GM23248 (cell line): ENCODE measurements at regions not wholly inside any gene's neighbourhood (a gene's known extent, or its start where the extent isn't known, plus 50 kb on each side); places are given as distances from the start of the nearest gene placed in this dataset.
"Not testable (repeated sequence)": the region's sequence is repeated elsewhere in the genome, so short reads cannot be mapped to it uniquely, and the experiment has no call there.

Source experiments
- DNase-seq: peaks from one replicate; pipeline ENCODE4 v3.0.0-alpha.2; 2015
- H2AFZ ChIP-seq: fragments of 200-600 bp; sonication (generic); 2 replicates; pipeline ENCODE4 v1.6.1; 2016; ENCODE audit warnings: antibody characterized with exemption
- H3F3A ChIP-seq: fragments of 200-600 bp; sonication (generic); 2 replicates; pipeline ENCODE4 v1.6.1; 2016; ENCODE audit warnings: mild to moderate bottlenecking, antibody characterized with exemption, mixed run types; ENCODE audit not compliant: insufficient read depth
- H3K27ac ChIP-seq: fragments of 200-600 bp; sonication (generic); 2 replicates; pipeline ENCODE4 v1.5.1; 2016; ENCODE audit warnings: mild to moderate bottlenecking
- H3K27me3 ChIP-seq: fragments of 200-600 bp; sonication (generic); replicated peaks from 2 replicates; pipeline ENCODE4 v1.6.1; 2016; ENCODE audit warnings: mild to moderate bottlenecking; ENCODE audit not compliant: insufficient read depth
- H3K36me3 ChIP-seq: fragments of 200-600 bp; sonication (generic); 2 replicates; pipeline ENCODE4 v1.6.1; 2016; ENCODE audit warnings: low read depth, mild to moderate bottlenecking
- H3K4me1 ChIP-seq: fragments of 200-600 bp; sonication (generic); 2 replicates; pipeline ENCODE4 v1.6.1; 2016; ENCODE audit warnings: mild to moderate bottlenecking; ENCODE audit not compliant: insufficient read depth
- H3K4me2 ChIP-seq: fragments of 200-600 bp; sonication (generic); one replicate; pipeline ENCODE4 v1.6.1; 2016; ENCODE audit warnings: mild to moderate bottlenecking; ENCODE audit not compliant: unreplicated experiment
- H3K4me3 ChIP-seq: fragments of 200-600 bp; sonication (generic); 2 replicates; pipeline ENCODE4 v1.5.1; 2016; ENCODE audit warnings: mild to moderate bottlenecking
- H3K79me2 ChIP-seq: fragments of 200-600 bp; sonication (generic); 2 replicates; pipeline ENCODE4 v1.6.1; 2016; ENCODE audit warnings: mild to moderate bottlenecking; ENCODE audit not compliant: insufficient read depth
- H3K9ac ChIP-seq: fragments of 200-600 bp; sonication (generic); 2 replicates; pipeline ENCODE4 v1.6.1; 2016; ENCODE audit warnings: mild to moderate bottlenecking
- H3K9me2 ChIP-seq: fragments of 200-600 bp; sonication (generic); 2 replicates; pipeline ENCODE4 v1.6.1; 2016; ENCODE audit warnings: mixed run types, mild to moderate bottlenecking, moderate library complexity; ENCODE audit not compliant: insufficient read depth
- H3K9me3 ChIP-seq: fragments of 200-600 bp; sonication (generic); one replicate; pipeline ENCODE4 v1.6.1; 2017; ENCODE audit warnings: low read depth
- H4K20me1 ChIP-seq: fragments of 200-600 bp; sonication (generic); 2 replicates; pipeline ENCODE4 v1.6.0; 2016; ENCODE audit not compliant: insufficient read depth
- EZH2 ChIP-seq: fragments of 200-600 bp; sonication (generic); IDR thresholded peaks from 2 replicates; pipeline ENCODE4 v1.6.1; 2018; ENCODE audit warnings: antibody characterized with exemption, mild to moderate bottlenecking; ENCODE audit not compliant: insufficient read depth, poor library complexity, severe bottlenecking
- EZH2phosphoT487 ChIP-seq: fragments of 200-600 bp; sonication (generic); IDR thresholded peaks from 2 replicates; pipeline ENCODE4 v1.6.1; 2018; ENCODE audit warnings: antibody characterized with exemption, moderate library complexity, mild to moderate bottlenecking, low read depth; ENCODE audit not compliant: insufficient read depth
- WGBS, 2 experiments: methylation state at CpG; one replicate each; pipeline ENCODE4 v1.1.6; 2015 to 2017; ENCODE audit warnings: low lambda C conversion rate in 2 of 2, low coverage in 1 of 2; ENCODE audit errors: missing lambda C conversion rate in 2 of 2; 5-methylcytosine and 5-hydroxymethylcytosine counted together
- in situ Hi-C: fragments of 300-500 bp; cut with MboI; formaldehyde crosslinking; loops from 2 replicates; pipeline ENCODE4 v1.15.0; 2020

DNA sequence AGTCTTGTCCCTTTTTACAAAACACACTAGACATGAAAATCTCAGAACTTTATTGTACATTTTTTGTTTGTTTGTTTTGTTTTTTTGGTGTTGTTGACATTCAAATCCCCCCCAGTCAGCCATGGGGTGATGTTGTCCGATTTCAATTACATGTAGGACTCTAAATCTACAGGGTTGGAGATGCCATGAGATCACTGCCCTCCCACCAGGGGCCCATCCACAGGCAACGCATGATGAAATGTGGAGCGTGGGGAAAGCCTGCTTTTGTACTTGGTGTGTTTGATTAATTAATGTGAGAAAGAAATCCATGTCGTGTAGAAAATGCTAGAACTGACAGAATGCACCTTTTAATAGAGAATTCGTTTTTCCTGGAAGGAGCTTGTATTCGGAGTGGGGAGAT is 93.2 kb downstream of the ZNF22 start:
- in situ Hi-C loops: no loop called here
- H3K4me2 ChIP-seq: no peak overlapping the region
- no peaks in the 10 kb centered on the region for H3K4me1 ChIP-seq
- TF ChIP-seq EZH2 (no peak), EZH2phosphoT487 (no peak)
- H3F3A ChIP-seq: no peaks in the 10 kb centered on the region
- H3K9me3 ChIP-seq: no peaks in the 10 kb centered on the region
- DNase-seq: no peak
- no peaks in the 10 kb centered on the region for H4K20me1 ChIP-seq
- no peak overlapping the region for H3K9ac ChIP-seq
- H3K27ac ChIP-seq: no peak overlapping the region
- H3K9me2 ChIP-seq: no peaks in the 10 kb centered on the region
- H3K79me2 ChIP-seq: no peaks in the 10 kb centered on the region
- H3K36me3 ChIP-seq: no peaks in the 10 kb centered on the region
- no peak overlapping the region for H2AFZ ChIP-seq
- 35 to 39% methylated on average over 6 of the region's 6 CpGs for WGBS, 2 experiments
- no peak overlapping the region for H3K4me3 ChIP-seq
- no peaks in the 10 kb centered on the region; the same call in 1 of the 2 replicates for H3K27me3 ChIP-seq

DNA sequence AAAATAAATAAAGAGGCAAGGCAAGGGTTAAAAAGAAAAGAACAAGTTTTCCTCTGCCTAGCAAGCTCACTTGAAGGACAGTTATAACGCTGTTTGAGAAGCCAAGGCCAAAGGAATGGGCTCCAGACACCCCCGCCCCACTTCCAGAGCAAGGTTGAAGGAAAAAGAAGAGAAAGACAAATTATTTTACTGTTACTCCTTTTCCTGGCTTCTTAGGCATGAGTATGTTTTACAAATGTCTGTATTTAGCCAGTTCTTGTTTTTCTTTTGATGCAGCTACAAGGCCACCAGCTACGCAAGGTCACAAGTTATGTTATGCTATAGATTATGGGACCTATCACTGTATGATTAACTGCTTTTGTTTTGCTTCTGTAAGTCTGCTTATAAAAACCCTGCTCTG is 94.6 kb downstream of the ZNF22 start:
- Histone ChIP-seq H3K9ac (no peak overlapping the region), H3K4me2 (no peak overlapping the region), H3K79me2 (no peaks in the 10 kb centered on the region), H3K9me3 (no peaks in the 10 kb centered on the region), H3F3A (no peaks in the 10 kb centered on the region), H2AFZ (no peak overlapping the region), H3K9me2 (no peaks in the 10 kb centered on the region), H3K4me3 (no peak overlapping the region), H4K20me1 (no peaks in the 10 kb centered on the region), H3K36me3 (no peaks in the 10 kb centered on the region), H3K4me1 (no peaks in the 10 kb centered on the region), H3K27ac (no peak overlapping the region), H3K27me3 (no peaks in the 10 kb centered on the region; the same call in 1 of the 2 replicates)
- DNase-seq: no peak
- WGBS, 2 experiments: 53 to 56% methylated on average over 3 of the region's 3 CpGs
- in situ Hi-C loops: no loop called here
- TF ChIP-seq EZH2phosphoT487 (no peak), EZH2 (no peak)

DNA sequence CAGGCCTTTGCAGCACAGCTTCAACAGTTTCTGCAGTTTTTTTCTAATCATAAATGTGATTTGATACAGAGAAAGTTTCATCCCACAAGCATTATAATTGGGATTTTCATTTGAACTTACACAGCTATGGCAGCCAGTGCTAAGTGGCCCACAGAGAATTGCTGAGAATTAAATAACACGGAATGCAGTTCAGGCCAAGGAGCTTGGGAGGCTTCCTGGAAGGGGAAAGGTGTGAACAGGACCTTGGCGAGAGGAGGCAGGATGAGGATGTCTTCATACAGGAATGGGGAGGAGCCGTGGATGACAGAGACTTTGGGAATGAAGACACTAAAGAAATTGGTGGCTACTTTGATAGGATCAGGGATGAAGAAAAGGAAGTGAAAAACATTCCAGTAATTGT is 95.3 kb downstream of the ZNF22 start:
- no peak overlapping the region for H2AFZ ChIP-seq
- no peak overlapping the region for H3K27ac ChIP-seq
- DNase-seq: no peak
- no peaks in the 10 kb centered on the region for H3K36me3 ChIP-seq
- no peaks in the 10 kb centered on the region for H3K79me2 ChIP-seq
- no peaks in the 10 kb centered on the region for H3F3A ChIP-seq
- H3K9ac ChIP-seq: no peak overlapping the region
- H3K4me2 ChIP-seq: no peak overlapping the region
- H4K20me1 ChIP-seq: no peaks in the 10 kb centered on the region
- WGBS, 2 experiments: 18 to 26% methylated on average over 3 of the region's 3 CpGs
- H3K27me3 ChIP-seq: no peaks in the 10 kb centered on the region; the same call in 1 of the 2 replicates
- no peak overlapping the region for H3K4me3 ChIP-seq
- no peaks in the 10 kb centered on the region for H3K4me1 ChIP-seq
- no peaks in the 10 kb centered on the region for H3K9me2 ChIP-seq
- H3K9me3 ChIP-seq: no peaks in the 10 kb centered on the region
- TF ChIP-seq EZH2 (no peak), EZH2phosphoT487 (no peak)
- in situ Hi-C loops: no loop called here

DNA sequence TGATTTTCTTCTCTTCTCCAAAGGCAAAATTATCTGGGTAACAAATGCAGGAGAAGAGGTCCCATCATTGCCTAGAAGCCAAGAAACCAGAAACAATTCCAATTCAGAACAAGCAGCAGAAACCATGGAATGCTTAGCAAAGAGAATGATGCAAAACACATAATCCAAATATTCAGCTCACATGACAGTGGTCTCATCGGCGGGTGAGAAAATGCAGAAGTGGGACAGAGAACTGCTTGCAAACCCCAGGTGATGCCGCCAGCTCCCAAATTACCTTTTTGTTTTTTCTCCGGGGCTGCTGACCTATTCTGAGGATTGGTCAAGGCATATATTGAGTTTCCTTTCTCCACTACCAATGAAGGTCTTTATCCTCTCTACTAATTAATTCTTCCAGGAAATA is 99.7 kb downstream of the ZNF22 start:
- 33 to 39% methylated on average over 4 of the region's 4 CpGs for WGBS, 2 experiments

DNA sequence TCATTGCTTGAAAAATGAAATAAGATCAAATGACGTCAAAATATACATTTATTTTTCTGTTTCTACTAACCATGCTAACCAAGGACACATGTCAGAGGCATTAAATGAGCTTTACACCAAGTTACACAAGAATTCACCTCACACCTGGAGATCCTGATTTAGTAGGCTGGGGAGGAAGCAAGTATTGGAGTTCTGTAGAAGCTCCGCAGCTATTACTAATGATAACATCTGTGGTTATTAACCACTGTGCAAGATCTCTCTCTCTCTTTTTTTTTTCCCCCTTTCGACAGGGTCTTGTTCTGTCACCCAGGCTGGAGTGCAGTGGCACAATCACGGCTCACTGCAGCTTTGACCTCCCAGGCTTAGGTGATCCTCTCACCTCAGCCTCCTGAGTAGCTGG is 104.0 kb downstream of the ZNF22 start:
- Histone ChIP-seq H3K4me3 (no peak overlapping the region), H3K27me3 (no peaks in the 10 kb centered on the region), H3K4me1 (no peaks in the 10 kb centered on the region), H3K9ac (no peak overlapping the region), H3K27ac (no peak overlapping the region), H3K79me2 (no peaks in the 10 kb centered on the region), H4K20me1 (no peaks in the 10 kb centered on the region), H3F3A (no peaks in the 10 kb centered on the region), H3K9me3 (no peaks in the 10 kb centered on the region), H3K9me2 (no peaks in the 10 kb centered on the region), H2AFZ (no peak overlapping the region), H3K36me3 (no peaks in the 10 kb centered on the region), H3K4me2 (no peak overlapping the region)
- 33 to 44% methylated on average over 4 of the region's 4 CpGs for WGBS, 2 experiments
- TF ChIP-seq EZH2phosphoT487: no peak
- no peak for TF ChIP-seq EZH2
- in situ Hi-C loops: no loop called here
- no peak for DNase-seq

More for the DNA sequence above, 99.7 kb downstream of the ZNF22 start:
- no peaks in the 10 kb centered on the region for H3K36me3 ChIP-seq
- in situ Hi-C loops: no loop called here
- H3K9me2 ChIP-seq: no peaks in the 10 kb centered on the region
- H3K9ac ChIP-seq: no peak overlapping the region
- H3K4me2 ChIP-seq: no peak overlapping the region
- no peak for TF ChIP-seq EZH2phosphoT487
- no peak for TF ChIP-seq EZH2
- no peaks in the 10 kb centered on the region for H4K20me1 ChIP-seq
- H3F3A ChIP-seq: no peaks in the 10 kb centered on the region
- DNase-seq: no peak
- H3K9me3 ChIP-seq: no peaks in the 10 kb centered on the region
- H3K4me1 ChIP-seq: no peaks in the 10 kb centered on the region
- no peak overlapping the region for H3K27ac ChIP-seq
- H3K27me3 ChIP-seq: no peaks in the 10 kb centered on the region
- H3K4me3 ChIP-seq: no peak overlapping the region
- no peaks in the 10 kb centered on the region for H3K79me2 ChIP-seq
- no peak overlapping the region for H2AFZ ChIP-seq

DNA sequence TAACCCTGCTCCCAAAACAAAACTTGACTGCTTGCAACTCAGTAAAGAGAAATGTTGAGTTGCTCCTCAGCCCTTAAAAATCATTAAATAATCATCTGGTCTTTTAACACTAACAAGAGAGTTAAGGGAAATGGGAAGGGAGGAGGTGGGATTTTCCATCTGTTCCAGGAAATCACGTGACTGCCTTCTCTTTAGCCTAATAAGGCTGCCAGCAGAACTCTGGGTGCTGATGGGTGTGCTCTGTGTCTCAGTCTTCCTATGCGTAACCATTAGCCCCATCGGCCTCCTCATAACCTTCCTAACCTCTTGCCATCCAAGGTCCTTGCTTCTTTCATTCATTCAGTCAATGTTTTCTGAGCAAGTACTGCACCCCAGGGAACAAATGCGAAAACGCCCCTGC is 104.6 kb downstream of the ZNF22 start:
- H2AFZ ChIP-seq, H3K4me1 ChIP-seq, H3K4me3 ChIP-seq, H3K36me3 ChIP-seq, H3K9me3 ChIP-seq, H3K4me2 ChIP-seq, H4K20me1 ChIP-seq, H3K9ac ChIP-seq, H3F3A ChIP-seq, H3K9me2 ChIP-seq, DNase-seq, H3K27ac ChIP-seq, H3K79me2 ChIP-seq, H3K27me3 ChIP-seq, in situ Hi-C loops: not testable (repeated sequence)
- 58% methylated on average over 5 of the region's 5 CpGs for WGBS, 2 experiments
